ENCODE measurements at regions not wholly inside any gene's neighbourhood (a gene's known extent, or its start where the extent isn't known, plus 50 kb on each side); places are given as distances from the start of the nearest gene placed in this dataset.

DNA sequence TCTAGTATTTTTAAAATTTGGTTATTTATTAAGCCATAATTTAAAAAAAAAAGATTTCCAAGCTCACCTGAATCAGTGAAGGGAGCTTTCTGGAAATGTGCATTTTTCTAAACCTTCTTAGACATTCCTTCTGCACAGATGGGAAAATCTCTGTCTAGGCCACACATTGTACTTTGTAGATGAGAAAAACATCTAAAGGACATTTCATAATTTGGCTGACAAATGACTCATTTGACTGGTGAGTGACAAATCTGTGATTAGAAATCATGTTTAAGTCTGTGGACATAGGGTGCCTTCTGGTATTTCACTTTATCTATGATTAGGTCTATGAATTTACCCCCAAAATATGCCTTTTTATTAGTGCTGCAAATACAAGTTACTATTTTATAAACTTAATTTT lies 1044.9 kb upstream of the FLRT2 start:
- H3K27ac Mint-ChIP-seq, result no peak overlapping the region
- no peaks in the 10 kb centered on the region for H3K27me3 Mint-ChIP-seq (ENCODE audit: low read depth in 2 of 2)
- no peaks in the 10 kb centered on the region for H3K4me1 Mint-ChIP-seq
- no peaks in the 10 kb centered on the region for H3K4me1 ChIP-seq (ENCODE audit: control insufficient read depth, insufficient read depth, low read length)
- peaks cover 10 to 12% of the 10 kb centered on the region in 2 donors for H3K9me3 Mint-ChIP-seq
- no peaks in the 10 kb centered on the region for H3K9me3 ChIP-seq (ENCODE audit: control insufficient read depth, insufficient read depth, low read length)
- ATAC-seq (no peak), DNase-seq (no peak)
- no peaks in the 10 kb centered on the region for H3K36me3 Mint-ChIP-seq
- H3K4me3 ChIP-seq (ENCODE audit: low read length), result no peak overlapping the region
- TF ChIP-seq, protein P1, sequence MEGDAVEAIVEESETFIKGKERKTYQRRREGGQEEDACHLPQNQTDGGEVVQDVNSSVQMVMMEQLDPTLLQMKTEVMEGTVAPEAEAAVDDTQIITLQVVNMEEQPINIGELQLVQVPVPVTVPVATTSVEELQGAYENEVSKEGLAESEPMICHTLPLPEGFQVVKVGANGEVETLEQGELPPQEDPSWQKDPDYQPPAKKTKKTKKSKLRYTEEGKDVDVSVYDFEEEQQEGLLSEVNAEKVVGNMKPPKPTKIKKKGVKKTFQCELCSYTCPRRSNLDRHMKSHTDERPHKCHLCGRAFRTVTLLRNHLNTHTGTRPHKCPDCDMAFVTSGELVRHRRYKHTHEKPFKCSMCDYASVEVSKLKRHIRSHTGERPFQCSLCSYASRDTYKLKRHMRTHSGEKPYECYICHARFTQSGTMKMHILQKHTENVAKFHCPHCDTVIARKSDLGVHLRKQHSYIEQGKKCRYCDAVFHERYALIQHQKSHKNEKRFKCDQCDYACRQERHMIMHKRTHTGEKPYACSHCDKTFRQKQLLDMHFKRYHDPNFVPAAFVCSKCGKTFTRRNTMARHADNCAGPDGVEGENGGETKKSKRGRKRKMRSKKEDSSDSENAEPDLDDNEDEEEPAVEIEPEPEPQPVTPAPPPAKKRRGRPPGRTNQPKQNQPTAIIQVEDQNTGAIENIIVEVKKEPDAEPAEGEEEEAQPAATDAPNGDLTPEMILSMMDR (IDR thresholded peaks at IDR 0.05), result no peak
- no peak overlapping the region for H3K4me3 Mint-ChIP-seq
- H3K36me3 ChIP-seq (ENCODE audit: control insufficient read depth, insufficient read depth, low read length), result no peaks in the 10 kb centered on the region
- H3K27me3 ChIP-seq (ENCODE audit: control insufficient read depth, insufficient read depth, low read length), result no peaks in the 10 kb centered on the region
- intact Hi-C loops (cut with micrococcal nuclease), result no loop called here
- H3K27ac ChIP-seq (ENCODE audit: low read length), result no peak overlapping the region

DNA sequence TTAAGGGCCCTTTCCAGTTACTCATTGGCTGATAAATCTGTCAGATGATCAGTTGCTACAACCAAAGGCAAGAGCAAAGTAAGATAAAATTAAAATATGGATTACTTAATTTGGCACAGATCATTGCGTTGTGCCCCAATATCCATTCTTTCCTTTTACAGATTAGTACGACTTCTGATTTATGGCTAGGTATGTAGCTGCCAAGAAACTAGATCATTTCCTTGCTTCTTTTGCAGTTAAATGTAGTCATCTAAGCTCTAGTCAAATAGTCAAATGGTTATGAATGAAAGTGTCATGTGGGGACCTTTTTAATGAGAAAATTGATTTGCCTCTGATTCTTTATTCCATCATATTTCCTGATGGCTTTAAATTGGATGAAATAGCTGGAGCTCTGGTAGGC lies 1039.9 kb upstream of the FLRT2 start:
- H3K4me3 Mint-ChIP-seq, result no peak overlapping the region
- peaks cover 15 to 18% of the 10 kb centered on the region in 2 donors for H3K9me3 Mint-ChIP-seq
- Histone ChIP-seq H3K9me3 (ENCODE audit: control insufficient read depth, insufficient read depth, low read length) (peaks cover 6% of the 10 kb centered on the region), H3K36me3 (ENCODE audit: control insufficient read depth, insufficient read depth, low read length) (no peaks in the 10 kb centered on the region), H3K27ac (ENCODE audit: low read length) (no peak overlapping the region), H3K27me3 (ENCODE audit: control insufficient read depth, insufficient read depth, low read length) (no peaks in the 10 kb centered on the region), H3K4me3 (ENCODE audit: low read length) (no peak overlapping the region), H3K4me1 (ENCODE audit: control insufficient read depth, insufficient read depth, low read length) (no peaks in the 10 kb centered on the region)
- no peaks in the 10 kb centered on the region for H3K4me1 Mint-ChIP-seq
- H3K36me3 Mint-ChIP-seq, result no peaks in the 10 kb centered on the region
- H3K27me3 Mint-ChIP-seq (ENCODE audit: low read depth in 2 of 2), result no peaks in the 10 kb centered on the region
- TF ChIP-seq, protein P1 (IDR thresholded peaks at IDR 0.05), result no peak
- intact Hi-C loops (cut with micrococcal nuclease), result no loop called here
- DNase-seq (no peak), ATAC-seq (no peak)
- WGBS (ENCODE audit: insufficient coverage), result no CpG with 5 or more reads among the region's 2 CpGs
- H3K27ac Mint-ChIP-seq, result no peak overlapping the region

DNA sequence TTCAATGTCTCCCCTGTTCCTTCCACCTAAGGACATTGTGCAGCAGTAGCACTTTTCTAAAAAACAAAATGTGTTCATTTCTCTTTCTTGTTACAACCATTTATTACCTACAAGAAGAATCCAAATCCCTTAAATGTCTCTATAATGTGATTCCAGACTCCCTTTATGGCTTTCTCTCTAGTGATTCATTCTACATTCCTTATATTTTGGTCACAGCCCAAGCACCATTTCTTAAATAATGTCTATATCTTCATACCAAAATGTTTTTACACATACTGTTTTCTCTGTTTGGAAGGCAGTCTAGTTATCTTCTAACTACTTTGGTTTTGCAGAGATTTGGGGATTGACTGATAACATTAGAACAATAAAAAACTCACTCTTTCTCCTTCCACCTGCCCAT lies 1037.3 kb upstream of the FLRT2 start:
- Histone ChIP-seq H3K4me1 (ENCODE audit: control insufficient read depth, insufficient read depth, low read length) (no peaks in the 10 kb centered on the region), H3K9me3 (ENCODE audit: control insufficient read depth, insufficient read depth, low read length) (peaks cover 9% of the 10 kb centered on the region), H3K4me3 (ENCODE audit: low read length) (no peak overlapping the region), H3K27ac (ENCODE audit: low read length) (no peak overlapping the region), H3K36me3 (ENCODE audit: control insufficient read depth, insufficient read depth, low read length) (no peaks in the 10 kb centered on the region), H3K27me3 (ENCODE audit: control insufficient read depth, insufficient read depth, low read length) (no peaks in the 10 kb centered on the region)
- Mint-ChIP-seq H3K4me1 (no peaks in the 10 kb centered on the region), H3K4me3 (no peak overlapping the region), H3K27me3 (ENCODE audit: low read depth in 2 of 2) (no peaks in the 10 kb centered on the region), H3K27ac (no peak overlapping the region), H3K9me3 (peaks cover 17 to 18% of the 10 kb centered on the region in 2 donors), H3K36me3 (no peaks in the 10 kb centered on the region)
- DNase-seq (no peak), ATAC-seq (no peak)
- intact Hi-C loops (cut with micrococcal nuclease), result no loop called here
- TF ChIP-seq, protein P1 (IDR thresholded peaks at IDR 0.05), result no peak

DNA sequence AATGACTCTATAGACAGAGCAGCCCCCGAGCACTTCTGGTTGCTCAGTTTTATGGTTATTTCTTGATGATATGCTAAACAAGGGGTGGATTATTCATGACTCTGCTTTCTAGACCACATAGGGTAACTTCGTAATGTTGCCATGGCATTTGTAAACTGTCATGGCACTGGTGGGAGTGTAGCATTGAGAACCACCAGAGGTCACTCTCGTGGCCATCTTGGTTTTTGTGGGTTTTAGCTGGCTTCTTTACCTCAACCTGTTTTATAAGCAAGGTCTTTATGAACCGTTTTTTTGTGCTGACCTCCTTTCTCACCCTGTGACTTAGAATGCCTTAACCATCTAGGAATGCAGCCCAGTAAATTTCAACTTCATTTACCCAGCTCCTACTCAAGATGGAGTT lies 1036.2 kb upstream of the FLRT2 start:
- intact Hi-C loops (cut with micrococcal nuclease), result no loop called here
- WGBS (ENCODE audit: insufficient coverage), result 78% methylated on average over 4 of the region's 4 CpGs
- no peaks in the 10 kb centered on the region for H3K4me1 Mint-ChIP-seq
- peaks cover 14% of the 10 kb centered on the region in 2 donors for H3K9me3 Mint-ChIP-seq
- H3K36me3 Mint-ChIP-seq, result no peaks in the 10 kb centered on the region
- Histone ChIP-seq H3K27ac (ENCODE audit: low read length) (no peak overlapping the region), H3K27me3 (ENCODE audit: control insufficient read depth, insufficient read depth, low read length) (no peaks in the 10 kb centered on the region), H3K9me3 (ENCODE audit: control insufficient read depth, insufficient read depth, low read length) (peaks cover 9% of the 10 kb centered on the region), H3K4me3 (ENCODE audit: low read length) (no peak overlapping the region), H3K4me1 (ENCODE audit: control insufficient read depth, insufficient read depth, low read length) (no peaks in the 10 kb centered on the region), H3K36me3 (ENCODE audit: control insufficient read depth, insufficient read depth, low read length) (no peaks in the 10 kb centered on the region)
- H3K27ac Mint-ChIP-seq, result no peak overlapping the region
- DNase-seq (no peak), ATAC-seq (no peak)
- no peak overlapping the region for H3K4me3 Mint-ChIP-seq
- no peaks in the 10 kb centered on the region for H3K27me3 Mint-ChIP-seq (ENCODE audit: low read depth in 2 of 2)
- TF ChIP-seq, protein P1 (IDR thresholded peaks at IDR 0.05), result no peak

All from natural killer cell (primary cell).